HK-2 (cell line): ENCODE measurements at regions not wholly inside any gene's neighbourhood (a gene's known extent, or its start where the extent isn't known, plus 50 kb on each side); places are given as distances from the start of the nearest gene placed in this dataset.

Source experiments
- DNase-seq: peaks from one replicate; pipeline ENCODE4 v3.0.0-alpha.2; 2018; ENCODE audit not compliant: unreplicated experiment

DNA sequence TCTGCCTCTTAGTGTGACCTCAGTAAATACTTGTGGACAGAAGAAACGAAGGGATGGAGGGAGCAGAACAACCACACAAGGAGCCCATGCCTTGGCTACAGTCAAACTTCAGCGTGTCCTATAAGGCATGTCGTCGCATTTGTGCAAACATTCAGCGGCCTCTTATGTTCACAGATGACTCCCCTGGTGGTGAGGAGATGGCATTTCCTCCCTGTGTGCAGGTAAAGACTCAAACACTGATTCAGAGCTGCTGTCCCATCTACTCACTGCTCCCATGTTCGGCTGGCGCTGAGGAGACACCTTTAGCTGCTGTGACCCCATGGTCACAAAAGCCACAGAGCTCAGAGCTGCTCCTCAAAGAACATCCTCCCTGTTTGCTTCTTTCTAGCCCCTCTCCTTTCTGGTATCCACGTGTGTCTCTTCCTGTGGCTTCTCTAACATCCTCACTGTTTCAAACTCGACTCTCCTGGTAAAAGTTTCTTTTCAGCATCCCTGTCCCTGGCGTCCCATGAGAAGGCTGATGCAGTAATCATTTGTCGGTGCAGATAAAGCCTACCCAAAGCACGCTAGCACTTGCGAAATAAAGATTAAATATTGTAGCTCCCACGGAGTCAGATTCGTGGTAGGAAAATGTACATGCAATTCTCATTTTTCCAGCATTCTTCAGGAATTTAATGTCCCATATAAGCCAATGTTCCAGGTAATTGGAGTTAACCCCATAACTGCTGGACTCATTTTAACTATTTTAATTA, 124.9 kb upstream of the NEBL start:
- no peak for DNase-seq

DNA sequence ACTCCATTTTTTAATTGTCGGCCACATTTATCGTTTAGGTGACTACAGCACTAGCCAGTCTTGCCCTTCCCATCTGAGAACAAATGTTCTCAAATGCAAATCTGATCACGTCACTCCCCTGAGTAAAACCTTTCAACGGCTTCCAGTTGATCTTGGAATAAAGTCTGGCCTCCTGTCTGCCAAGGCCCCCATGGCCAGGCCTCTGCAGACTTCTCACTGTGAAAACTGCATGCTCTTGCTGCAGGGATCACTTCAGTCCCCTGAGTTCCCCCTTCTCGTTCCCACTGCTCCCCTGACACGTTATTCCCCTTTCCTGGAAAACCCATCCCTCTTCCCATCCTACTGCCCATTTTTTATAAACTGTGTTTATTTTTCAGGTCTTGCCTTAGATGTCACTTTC, 124.1 kb upstream of the NEBL start:
- no peak for DNase-seq

DNA sequence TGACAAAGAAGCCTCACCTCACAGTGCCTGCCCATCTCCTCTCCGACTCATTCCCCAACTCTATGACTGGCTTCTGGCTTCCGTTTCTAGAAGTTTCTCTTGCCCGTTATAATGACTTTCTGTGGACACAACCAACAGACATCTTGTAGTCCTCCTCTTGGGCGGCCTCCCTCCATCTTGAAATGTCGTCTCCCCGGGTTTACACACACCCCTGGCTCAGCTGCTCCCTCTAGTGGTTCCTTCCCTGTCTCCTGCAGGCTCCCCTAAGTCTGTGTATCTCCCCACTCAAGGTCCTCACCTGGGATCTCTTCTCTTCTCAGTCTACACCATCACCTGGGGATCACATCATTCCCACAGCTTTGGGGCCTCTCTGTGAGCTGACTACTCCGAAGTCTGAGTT, 123.4 kb upstream of the NEBL start:
- peak; percentile 14 for DNase-seq

DNA sequence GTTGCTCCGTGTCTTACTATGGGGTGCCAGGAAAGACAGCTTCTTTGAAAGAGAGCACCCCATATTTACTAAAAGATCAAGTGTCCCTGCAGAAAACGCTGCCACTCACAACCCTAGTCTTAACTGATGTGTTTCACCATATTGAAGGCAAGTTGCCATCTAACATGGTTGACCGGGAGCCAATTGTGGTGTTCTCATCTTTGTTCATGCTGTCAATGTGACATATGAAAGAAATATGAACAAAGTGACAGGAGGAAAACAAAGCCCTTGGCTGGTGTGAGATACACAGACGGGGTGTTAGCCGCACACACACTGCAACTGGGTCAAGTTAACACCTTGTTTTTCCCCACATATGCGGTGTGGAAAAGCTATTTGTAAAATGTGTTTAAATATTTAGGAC, 122.3 kb upstream of the NEBL start:
- no peak for DNase-seq

DNA sequence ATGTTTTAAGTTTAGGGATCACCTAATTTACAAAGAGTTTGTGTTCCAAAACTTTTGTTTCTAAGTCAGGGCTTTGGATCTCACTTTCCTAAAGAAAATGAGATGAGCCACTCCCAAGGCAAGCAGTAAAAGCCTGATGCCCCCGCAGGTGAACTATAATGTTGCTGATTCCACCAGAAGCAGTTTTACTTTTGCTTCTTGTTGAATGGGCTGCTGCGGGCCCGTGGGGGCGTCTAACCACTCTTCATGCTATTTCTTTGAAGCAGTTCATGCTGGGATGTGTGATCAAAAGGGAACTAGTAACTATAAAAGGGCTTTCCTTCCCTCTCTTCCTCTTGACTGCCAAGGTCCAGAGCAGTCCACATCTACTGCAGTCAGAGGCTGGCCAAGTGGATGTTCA, 118.7 kb upstream of the NEBL start:
- no peak for DNase-seq

DNA sequence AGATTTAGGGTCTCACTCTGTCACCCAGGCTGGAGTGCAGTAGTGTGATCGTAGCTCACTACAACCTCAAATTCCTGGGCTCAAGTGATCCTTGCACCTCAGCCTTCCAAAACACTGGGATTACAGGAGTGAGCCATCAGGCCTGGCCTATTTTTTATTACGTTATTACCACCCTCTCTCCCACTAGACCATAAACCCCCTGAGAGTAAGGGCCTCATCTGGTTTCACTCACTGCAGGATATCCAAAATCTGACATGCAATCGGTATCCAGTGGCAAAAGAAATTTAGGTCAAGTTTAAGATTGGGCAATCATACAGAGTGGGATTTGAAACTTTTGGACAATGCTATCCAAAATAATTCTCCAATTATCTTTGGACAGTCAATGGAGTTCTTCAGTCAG, 117.0 kb upstream of the NEBL start:
- no peak for DNase-seq

DNA sequence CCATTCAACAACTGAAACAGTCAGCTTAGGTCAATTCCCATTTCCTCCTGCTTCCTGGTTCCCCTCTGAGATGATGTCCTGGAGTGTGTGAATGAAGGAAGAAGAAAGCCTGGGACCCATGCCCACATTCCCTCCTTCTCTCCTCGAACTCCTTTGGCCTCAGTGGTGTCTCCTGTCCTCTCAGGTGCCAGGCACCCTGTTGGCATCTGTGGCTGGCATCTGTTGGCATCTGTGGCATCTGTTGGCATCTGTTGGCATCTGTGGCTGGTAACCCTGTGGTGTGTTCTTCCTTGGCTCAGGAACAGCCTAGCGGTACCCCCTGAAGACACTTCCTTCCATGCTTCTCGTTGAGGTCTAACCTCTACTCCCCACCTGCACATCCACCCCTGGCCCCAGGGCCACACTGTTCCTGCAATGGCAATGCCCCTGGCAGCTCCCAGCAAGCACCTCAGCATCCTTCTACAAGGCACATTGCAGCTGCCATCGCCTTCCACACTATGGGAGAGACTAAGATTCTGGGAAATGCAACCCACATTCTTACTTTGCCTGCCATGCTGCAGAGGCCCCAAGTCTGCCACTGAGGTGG, 114.4 kb upstream of the NEBL start:
- no peak for DNase-seq

DNA sequence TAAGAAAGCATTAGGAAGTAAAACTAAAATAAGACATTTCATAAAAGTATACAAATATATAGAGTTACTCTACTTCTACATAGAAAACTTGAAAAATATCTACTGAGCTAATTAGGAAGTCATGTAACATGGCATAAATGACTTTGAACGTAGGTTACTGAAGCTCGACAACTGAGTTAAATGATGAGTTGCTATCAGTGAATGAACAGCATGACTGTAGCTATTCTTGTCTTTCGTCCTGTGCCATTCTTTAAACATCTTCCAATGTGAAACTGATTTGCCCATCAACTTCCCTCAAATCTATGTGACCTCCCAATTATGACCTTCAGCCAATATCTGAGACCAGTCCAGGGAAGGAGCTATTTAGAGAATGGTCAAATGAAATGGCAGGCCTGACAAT, 113.5 kb upstream of the NEBL start:
- no peak for DNase-seq

DNA sequence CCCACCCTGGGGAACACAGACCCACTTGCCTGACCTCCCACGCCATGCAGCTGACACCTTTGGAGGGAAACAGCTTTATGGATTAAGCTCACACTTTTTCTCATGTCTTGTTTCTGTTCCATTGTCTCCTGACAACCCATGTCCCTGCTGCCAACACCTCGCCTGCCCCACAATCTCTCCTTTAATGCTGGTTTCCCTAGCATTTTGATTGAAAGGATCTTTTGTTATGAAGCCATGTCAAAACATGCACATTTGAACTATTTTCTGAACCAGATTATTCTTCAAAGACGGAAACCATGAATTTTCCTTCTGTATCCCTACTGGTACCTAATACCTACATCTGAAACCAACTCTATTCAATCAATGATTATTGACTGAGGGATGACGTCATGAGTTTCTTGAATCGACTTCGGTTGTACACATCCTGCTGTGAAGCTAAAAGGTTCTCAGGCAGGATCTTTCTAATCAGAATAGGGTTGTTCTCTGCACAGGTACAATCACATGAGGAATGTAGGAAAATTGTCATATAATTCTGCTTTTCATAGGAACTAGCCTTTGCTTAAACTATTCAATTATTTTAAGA, 106.2 kb upstream of the NEBL start:
- no peak for DNase-seq

DNA sequence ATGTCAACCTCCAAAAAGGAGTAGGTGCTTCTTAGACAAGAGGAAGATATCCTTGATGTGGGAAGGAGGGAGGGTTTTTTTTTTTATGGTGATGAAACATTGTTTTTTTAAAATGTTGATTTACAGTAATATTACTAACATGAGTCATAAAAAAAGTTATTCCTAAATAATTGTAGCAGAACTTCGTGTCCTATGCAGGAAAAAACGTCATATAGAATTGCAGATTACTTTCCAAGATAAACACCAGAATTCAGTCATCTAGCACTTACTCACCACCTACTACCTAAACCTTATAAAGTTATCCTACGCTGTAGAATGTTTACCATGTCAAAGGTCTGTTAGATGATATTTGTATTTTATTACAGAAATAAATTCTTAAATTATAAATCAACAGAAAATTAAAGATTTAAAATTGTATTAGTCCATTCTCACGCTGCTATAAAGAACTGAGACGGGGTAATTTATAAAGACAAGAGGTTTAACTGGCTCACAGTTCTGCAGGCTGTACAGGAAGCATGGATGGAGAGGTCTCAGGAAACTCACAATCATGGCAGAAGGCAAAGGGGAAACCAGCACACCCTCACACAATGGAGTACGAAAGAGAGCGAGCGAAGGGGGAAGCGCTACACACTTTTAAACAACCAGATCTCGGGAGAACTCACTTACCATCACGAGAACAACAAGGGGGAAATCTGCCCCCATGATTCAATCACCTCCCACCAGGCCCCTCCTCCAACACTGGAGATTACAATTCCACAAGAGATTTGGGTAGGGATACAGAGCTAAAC, 105.2 kb upstream of the NEBL start:
- no peak for DNase-seq

DNA sequence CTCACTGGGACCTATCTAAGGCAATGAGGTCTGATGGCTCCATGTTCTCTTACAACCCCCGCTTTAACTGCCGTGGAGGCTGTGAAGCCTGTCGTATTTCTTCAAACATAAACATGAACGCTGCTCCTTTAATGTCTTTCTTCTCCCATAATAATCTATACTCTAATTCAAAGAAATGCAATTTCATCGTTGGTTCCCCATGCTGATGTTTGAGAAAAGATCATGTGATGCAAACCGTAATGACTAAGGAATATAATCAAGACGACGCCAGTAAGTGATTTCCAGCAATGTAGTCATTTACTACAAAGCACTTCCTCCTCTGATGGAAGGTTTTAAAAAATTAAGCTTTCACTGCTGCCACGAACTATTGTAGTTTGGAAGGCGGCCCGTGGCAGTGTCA, 102.6 kb upstream of the NEBL start:
- no peak for DNase-seq

DNA sequence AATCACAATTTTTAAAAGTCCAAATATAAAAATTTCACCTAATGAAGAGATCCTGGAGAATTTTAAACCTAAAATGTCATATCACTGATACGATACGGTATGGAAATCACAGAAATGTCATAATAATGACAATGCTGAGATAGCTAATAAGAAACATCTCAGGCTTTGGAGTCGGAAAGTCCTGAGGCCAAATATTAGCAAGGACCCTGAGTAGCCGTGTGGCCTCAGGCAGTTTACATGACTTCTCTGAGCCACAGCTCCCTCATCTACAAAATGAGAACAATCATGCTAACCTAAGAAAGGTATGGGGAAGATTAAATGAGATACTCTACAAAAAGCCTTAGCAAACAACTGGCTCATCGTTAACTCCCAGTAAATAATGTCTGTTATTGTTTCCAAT, 100.9 kb upstream of the NEBL start:
- no peak for DNase-seq

DNA sequence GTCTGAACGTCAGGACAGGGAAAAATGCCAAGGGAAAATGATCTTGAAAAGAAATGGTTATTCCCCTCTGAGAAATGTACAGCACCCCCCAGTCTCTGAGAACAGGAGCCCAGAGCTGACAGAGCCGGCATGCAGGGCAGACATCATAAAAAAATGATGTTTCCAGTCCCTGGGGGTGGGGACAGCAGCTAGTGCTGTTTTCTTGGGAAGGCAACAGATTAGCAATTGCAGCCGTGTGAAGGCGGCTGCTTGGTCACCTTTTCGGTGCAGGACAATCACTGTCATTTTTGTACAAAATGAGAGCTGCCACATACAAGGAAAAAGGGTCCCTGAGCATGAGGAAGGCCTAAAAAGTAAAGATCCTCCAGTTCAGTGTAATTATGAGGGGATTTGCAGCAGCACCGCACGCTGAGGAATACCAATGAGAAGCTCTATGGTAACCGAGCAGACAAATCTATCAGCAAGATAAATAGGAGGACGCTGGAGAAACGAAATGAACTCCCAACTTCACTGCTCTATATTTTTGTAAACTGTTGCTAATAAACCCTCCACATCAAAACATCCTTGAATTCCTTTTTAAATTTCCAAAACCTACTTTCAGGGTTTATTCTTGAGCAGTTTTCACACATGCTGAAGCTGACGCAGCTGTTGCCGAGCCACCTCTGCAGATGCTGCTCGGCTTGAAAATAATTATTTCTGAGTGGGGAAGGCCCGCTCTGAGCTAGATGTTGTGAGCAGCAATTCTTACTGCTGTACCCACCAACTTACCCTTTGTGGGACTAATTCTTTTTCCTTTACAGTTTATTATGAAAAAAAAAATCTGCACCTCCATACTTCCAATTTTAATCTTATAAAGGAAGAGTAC, 98.2 kb upstream of the NEBL start:
- no peak for DNase-seq

DNA sequence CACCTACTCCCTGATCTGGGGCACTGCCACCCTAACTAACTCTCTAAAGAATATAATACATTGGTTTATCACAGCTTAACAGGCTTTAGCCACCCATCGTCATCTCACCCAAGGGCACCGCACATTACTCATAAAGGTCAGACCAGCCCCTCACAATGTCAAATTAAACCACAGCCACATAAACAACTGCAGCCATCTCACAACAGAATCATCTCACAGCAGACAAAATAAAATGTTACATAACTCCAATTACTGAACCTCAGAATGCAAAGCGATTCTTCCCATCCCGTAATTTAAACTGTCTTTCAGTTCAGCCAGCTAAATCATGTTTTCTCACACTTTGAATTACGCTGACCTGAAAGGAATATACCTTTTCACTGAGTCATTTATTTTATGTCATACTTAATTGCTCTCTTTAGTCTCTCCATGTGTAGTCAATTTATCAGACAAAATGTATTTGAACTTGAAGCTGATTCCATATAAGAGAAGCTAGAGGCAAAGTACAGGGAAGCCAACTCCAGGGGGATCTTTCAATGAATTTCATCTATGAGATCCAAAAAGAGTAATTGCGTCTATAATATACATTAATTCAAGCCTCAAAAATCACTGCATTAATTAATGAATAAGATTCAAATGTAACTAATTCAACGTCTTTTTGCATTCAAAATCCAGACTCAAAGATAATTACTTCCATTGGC, 96.9 kb upstream of the NEBL start:
- no peak for DNase-seq

DNA sequence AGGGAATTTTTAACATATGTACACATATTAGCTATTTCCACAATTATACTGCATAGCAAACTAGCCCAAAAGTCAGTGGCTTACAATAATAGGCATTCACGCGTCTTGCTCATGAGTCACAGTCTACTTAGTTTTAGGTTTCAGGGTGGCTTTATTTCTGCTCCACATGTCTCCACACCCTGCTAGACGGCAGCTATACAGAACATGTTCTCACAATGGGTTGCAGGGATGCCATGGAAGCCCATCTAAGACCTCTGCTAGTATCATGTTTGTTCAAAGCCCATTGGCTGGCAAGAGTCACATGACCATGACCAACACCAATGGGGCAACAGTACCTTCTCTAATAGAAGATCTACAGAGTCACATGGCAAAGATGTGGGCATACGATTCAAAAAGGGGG, 96.3 kb upstream of the NEBL start:
- no peak for DNase-seq

DNA sequence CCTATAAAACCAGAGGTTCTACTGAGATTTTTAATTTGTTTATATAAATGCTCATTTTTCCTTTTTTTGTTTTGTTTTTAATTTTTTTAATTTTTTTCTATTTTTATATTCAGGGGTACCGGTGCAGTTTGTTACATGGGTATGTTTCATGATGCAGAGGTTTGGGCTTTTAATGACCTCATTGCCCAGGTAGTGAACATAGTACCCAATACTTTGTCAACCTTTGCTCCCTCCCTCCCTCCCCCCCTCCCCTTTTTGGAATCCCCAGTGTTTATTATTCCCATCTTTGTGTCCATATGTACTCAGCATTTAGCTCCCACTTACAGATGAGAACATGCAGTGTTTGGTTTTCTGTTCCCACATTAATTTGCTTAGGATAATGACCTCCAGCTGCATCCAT, 94.4 kb upstream of the NEBL start:
- DNase-seq, result no peak

DNA sequence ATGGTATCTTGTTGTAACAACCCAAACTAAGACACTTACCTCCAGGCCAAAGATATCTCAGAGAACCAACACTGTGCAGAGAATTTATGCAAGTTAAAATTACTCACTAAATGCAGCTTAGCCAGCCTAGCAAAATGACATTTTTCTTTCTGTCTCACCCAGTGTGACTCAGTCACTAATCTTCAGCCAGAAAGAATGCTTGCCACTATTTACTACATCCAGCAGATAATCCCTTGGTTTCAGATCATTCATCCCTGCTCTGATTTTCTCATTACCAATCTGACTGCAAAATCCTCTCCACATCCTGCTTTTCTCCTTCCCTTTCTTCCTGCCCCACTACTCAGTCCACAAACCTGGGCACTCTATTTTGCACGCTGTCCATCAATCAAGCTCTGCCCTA, 93.5 kb upstream of the NEBL start:
- DNase-seq, result no peak

DNA sequence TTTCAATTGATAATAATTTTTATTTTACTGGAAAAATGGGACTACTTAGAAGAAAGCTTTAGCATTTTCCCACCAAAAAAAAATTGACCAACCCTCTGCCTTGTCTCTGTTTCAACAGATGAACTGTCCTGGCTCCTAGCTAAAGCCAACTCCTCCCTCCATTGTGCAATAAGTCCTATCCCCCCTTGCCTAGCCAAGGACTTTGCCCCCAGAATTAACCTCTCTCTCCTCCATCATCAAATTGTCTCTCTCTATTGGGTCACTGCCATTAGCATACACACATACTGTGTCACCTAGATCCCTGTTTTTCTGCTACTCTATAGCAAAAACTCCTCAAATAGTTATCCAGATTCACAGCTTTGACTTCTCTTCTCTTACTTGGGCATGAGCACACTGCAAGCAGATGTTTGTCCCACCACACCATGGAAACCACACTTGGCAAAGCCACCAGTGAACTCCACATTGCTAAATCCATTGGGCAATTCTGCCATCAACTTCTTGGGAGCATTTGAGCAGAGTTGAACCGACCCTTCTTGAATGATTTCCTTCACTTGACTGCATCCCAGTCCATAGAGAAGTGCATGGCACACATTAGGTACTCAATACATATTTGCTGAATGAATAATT, 91.4 kb upstream of the NEBL start:
- DNase-seq, result no peak

DNA sequence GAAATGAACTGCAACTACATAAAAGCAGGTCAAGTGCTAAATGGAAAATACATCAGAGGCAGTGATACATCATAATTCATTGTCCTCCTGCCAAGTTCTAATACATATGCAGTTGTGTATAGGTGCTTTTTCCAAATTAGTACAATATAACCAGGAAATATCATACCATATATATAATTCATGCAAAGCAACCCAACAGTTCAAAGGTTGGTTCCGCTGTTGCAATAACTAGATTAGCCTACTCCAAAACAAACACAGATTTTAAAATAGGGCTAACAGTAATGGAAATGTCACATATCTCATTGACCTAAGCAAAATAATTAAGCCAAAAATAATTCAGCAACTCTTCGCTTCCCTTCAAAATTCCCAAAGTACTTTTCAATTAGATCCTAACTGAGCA, 88.9 kb upstream of the NEBL start:
- DNase-seq, result no peak

DNA sequence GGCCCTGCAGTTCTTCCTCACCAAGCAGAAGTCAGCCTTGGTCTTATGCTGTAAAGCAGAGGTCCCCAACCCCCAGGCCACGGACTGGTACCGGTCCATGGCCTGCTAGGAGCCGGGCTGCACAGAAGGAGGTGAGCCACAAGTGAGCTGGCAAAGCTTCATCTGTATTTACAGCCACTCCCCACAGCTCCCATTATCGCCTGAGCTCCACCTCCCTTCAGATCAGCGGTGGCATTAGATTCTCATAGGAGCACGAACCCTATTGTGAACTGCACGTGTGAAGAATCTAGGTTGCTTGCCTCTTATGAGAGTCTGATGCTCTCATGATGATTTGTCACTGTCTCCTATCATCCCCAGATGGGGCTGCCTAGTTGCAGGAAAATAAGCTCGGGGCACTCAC, 87.6 kb upstream of the NEBL start:
- no peak for DNase-seq

DNA sequence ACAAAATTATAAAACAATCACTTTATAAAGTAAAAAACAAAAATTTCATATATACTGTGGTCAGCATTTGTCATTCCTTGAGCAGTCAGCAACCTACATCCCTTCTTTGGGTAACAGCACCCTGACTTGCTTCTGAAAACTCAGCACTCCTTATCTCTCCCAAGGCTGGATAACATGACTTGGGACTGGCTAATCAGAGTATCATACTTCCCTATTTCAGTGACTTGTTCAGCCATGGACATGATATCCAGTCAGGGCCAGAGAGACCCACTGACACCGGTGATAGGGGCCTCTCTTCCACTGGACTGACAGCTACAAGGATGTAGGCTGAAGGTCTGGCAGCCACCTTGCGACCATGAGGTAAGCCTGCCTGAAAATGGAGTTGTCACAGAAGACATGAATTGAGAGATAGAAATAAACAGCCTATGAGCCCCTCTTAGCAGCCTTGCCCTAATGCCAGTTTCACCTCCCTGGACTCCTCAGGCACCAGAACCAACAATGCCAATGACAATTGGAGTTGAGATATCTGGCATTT, 84.4 kb upstream of the NEBL start:
- no peak for DNase-seq
